DMS153 (cell line): ENCODE measurements at regions not wholly inside any gene's neighbourhood (a gene's known extent, or its start where the extent isn't known, plus 50 kb on each side); places are given as distances from the start of the nearest gene placed in this dataset.

Experiments
- DNase-seq: peaks from one replicate; lab custom pipeline; 2025; lab: John Stamatoyannopoulos, UW

GRCh38 chr1:110816945-110817344 is 56.0 kb upstream of the CD53 start:
- DNase-seq: no peak

DNA sequence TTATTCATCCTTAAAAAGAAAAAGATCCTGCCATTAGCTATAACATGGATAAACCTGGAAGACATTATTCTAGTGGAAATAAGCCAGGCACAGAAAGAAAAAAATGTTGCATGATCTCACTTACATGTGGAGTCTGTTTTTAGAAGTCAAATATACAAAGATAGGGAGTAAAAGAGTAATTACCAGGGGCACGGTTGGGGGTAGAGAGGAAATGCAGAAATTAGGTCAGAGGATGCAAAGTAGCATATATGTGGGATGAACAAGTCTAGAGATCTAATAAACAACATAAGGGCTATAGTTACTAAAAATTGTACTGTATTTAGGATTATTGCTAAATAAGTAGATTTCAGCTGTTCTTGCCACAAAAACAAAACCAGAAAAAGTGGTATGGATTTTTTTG is 61.4 kb upstream of the CD53 start:
- DNase-seq: no peak

DNA sequence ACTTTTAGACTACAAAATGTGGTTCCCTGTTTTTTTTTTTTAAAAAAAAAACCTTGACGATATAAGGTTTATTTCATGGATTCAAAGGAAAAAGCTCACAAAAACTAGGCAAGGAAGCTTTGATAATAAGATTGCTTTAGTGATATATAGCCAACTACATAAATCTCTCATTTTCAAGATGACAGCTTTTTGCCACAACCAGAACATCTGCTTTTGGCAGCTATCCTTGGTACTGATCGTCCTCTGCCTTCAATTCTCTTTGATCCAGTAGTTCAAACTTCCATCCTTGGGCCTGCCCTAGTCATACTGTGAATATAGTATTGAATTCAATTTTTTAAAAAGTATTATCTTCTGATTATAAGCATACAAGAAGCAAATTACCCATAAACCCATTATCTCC is 72.9 kb upstream of the CD53 start:
- no peak for DNase-seq

DNA sequence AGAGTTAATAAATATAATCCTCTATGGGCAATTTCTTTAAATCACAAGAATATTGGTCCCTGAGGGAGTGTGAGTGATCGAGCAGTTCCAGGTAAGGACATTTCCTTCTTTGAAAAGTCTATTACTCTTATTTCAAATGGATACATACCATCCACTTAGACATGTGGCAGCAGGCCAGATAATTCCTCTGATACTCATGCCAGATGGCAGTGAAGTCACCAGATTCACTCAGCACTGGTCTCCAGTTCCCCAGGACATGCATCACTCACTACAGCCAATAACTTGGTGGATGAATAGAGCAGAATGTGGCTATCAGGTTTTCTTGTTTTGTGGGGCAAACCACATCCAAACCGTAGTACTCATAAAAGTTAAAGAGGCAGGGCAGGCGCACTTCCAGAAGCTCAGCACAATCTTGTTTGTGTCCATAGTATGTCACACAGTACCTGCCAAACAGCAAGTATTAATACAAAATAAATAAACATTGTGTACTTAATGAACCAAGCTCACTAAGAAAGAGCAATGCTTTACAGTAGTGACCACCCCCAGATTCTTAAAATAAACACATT is 74.2 kb upstream of the CD53 start:
- DNase-seq: peak; percentile 81

DNA sequence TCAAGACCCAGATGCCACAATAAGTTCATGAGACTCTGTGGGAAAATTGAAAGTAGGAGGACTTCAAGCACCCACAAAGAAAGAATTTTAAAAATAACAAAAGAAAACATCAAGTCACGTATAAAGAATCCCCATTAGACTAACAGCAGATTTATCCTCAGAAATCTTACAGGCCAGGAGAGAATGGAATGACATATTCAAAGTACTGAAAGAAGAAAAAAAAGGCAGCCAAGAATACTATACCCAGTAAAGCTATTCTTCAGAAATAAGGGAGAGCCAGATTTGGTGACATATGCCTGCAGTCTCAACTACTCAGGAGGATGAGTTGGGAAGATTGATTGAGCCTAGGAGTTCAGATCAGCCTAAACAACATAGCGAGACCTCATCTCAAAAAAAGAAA is 84.3 kb upstream of the CD53 start:
- no peak for DNase-seq

- no peak for DNase-seq
Measured at GRCh38 chr1:110787328-110788071, 85.4 kb upstream of the CD53 start.

DNA sequence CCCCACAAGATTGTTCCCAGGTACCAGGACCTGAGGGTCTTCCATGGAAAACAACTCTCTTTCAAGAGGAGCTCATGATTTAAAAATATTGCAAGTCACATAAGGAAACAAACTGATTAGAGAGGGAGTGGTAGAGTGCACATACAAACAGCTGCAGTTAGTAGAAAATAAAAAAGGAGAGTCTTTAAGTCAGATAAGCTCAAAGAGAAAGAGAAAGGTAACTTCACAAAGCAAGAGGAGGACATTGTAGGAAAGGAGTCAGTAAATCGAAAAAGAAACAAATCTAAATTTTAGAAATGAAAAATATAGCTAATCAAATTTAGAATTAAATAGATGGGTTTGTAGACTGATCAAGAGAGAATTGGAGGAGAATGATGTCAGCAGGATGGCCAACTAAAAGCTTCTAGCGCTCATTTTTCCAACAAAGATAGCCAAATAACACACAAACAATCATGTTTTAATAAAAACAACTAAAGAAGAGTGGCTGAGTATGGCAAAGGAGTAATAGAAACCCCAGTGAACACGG is 86.1 kb upstream of the CD53 start:
- DNase-seq: no peak

DNA sequence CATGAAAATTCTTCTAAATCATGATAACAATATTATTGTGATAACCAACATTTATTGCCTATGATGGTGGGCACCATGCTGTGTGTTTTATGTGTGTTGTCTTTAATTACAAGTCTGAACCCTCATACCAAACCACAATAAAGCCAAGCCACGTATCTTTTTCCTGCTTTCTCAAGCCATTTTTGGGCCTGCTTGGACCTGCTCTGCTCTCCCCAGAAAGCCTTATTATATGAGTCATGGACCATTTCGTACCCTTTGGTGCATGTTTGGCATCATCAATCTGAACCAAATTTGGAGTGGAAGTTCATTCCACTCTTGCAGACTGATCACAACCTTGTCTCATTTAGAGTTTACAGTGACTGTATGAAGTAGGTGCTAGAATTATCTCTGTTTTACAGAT is 87.3 kb upstream of the CD53 start:
- DNase-seq: no peak

DNA sequence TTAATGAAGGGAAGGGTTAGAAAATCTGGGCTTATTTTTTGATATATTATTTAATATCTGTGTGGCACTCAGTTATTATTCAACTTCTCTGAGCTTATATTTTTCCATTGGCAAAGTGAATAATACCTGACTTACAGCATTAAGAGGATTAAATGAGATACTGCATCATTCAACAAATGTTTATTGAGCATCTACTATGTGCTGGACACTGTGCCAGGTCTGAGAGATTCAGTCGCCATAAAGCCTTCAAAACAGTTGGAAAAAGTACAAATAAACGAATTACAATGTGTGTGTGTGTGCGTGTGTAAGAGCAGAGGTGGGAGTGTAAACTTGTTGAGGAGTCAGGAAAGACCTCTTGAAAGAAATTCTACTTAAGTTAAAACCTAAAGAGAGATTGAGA is 87.9 kb upstream of the CD53 start:
- no peak for DNase-seq

- peak; percentile 46 for DNase-seq
Measured at GRCh38 chr1:110783292-110783918, 89.5 kb upstream of the CD53 start.

- DNase-seq: no peak
Measured at GRCh38 chr1:110781525-110781924, 91.4 kb upstream of the CD53 start.

DNA sequence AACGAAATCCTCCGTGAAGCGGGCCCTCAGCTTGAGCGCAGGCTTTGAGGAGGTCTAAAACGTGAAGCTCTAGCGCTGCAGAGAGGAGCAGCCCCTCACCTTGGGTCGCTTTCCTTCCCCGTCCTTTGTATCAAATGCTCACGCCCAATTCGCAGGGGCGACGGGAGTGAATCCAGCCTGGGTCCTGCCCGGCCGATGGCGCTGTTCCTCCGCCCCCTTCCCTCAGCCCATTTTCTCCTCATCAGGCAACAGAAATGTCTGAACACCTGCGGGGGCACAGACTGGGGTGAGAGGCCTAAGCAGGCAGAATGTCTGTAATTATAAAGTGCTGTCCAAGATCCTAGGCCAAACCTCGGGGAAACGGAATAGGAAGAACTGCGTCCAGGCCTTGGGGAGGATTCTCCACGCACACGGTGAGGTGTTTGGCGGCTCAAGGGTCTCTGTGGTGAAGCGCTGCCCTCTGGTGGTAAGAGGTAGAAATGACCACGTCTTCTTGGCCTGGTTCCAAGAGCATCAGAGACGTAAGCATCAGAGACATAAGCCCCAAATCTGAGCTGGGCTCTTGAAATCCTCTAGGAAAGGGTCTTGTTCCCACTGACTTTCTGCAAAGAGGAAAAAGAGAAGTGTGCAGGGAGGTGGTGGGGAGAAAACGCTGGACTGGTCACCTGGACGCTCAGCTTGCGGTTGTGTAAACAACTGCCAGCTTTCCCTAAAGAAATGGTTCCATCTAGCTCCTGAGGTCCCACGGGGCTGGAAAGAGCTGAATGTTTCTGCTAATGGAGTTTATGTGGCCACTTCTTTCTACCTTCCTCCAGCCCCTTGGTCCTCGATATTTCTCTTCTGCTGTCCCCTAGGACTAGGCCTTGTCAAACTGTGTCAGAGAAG is 92.1 kb upstream of the CD53 start:
- DNase-seq: peak; percentile 57

DNA sequence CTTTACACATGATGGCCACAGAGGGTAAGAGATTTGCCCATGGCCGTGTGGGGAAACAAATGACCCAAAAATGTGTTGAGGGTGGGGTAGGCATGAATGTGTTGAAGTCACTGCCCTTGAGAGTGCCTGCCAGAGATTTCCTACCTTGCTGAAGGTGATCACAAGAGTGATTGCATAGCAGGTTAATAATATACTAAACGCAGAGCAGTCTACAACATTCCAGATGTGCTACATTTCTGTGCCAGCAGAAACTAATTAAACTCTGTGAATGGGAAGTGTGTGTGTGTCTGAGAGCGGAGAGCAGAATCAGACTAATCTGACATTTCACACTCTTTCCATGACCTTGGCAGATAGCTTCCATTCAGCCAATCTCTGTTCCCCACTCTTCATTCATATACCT is 93.3 kb upstream of the CD53 start:
- no peak for DNase-seq

DNA sequence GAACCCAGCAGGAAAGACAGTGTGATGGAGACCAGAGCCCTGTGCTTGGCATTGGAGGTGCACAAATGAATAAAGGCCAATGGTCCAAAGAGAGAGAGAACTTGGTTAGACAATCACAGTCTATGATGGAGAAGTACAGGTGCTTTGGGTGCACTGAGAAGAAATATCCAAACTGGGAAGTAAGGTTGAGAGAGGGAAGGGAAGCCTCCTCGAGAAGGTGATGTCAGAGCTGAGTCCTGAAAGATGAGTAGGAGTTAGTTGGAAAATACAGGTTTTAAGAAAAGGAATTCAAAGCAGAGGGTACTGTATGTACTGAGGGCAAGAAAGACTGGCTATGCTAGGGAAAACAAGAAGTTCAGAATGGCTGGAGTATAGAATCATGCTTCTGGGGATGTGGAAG is 94.1 kb upstream of the CD53 start:
- no peak for DNase-seq

DNA sequence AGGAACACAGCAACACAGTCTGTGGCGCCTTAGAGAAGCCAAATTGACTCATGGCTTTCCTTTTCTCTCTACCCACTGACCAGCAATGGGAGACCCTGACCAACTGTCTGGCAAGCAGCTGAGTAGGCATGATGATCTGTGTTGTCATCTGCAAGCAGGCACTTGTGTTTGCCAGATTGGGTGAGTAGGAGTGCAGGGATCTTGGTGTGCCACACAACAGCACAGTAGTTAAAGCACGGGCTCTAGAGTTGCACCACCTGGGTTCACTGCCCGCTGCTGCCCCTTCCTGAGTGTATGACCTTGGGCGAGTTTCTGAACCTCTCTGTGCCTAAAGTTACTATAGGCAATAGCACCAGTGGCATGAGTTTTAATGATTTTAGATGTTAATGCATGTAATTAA is 95.7 kb upstream of the CD53 start:
- no peak for DNase-seq

DNA sequence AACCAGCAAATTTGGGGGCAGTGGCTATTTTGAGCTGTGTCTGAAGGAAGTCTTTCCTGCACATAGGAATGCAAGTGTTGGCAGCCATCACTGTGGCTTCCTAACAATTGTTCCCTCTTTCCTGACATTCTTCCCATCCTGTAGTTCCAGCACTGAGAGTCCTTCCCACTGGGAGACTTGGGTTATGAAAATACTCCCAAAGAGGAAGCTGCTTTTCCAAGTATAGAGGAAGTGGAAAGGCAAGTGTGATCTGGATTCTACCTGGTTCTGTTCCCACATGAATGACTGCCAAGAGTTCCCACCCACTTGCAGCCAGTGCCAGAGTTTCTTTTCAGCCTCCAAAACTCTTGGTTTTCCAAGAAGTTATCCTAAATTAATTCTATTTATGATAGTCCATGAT is 98.5 kb upstream of the CD53 start:
- DNase-seq: no peak

- DNase-seq: no peak
Measured at GRCh38 chr1:110773813-110774212, 99.1 kb upstream of the KCNA3 start.

DNA sequence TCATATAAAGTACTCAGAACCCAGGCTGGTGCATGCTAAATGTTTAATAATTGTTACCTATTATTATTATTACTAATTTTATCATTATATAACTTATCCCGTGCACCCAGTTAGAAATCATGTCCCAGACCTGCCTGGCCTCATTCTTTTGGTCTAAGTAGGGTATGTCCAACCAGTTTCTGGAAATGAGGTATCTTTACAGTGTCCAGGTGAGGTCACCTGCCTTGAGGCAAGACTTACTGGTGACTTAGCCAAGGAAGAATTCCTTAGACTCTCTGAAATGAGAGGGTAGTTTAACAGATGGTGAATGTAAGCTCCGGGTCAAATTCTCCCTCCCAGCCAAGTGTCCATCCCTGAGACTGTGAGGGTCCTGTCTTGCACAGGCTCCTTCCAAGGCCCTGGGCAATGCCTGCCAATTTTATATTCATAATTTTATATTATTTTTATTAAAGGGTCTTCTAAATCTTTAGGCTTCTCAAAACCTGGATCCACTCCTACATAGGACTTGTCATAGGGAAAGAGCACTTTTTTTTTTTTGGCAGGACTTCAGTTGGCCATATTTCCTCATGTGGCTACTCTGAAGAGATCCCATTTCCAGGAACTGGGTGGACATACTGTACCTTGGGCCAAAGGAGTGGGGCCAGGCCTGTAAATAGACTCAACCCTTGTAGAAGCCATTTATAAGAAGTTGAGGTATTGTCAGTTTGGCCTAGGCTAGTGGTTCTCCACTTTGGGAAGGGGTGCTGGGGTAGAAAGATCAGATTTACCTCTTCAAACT is 96.7 kb upstream of the KCNA3 start:
- DNase-seq: no peak

GRCh38 chr1:110770832-110771231 is 96.1 kb upstream of the KCNA3 start:
- DNase-seq: no peak

GRCh38 chr1:110768605-110769004 is 93.9 kb upstream of the KCNA3 start:
- DNase-seq: no peak

DNA sequence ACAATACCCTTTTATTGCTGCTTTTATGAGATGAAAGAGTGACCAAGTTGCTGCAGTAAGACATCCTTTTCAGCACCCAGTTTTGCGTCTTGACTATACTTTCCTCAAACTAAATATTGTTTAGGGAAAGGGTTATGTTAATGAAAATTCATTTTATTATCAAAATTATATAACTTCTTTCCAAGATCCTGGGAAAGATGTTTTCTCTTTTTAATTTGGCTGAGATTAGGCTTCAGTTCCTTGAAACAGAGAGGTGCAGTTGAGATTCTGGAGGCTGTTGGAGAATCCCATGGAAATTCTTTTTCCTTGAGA is 91.6 kb upstream of the KCNA3 start:
- DNase-seq: no peak
